ENCODE measurements at regions not wholly inside any gene's neighbourhood (a gene's known extent, or its start where the extent isn't known, plus 50 kb on each side); places are given as distances from the start of the nearest gene placed in this dataset.

- CTCF ChIA-PET, result no interaction called here
- TF ChIP-seq NFE2L1 (CRISPR knock-in tag; IDR thresholded peaks at IDR 0.05) (no peak), CTCF (IDR thresholded peaks at IDR 0.05) (no peak), AR (CRISPR knock-in tag; IDR thresholded peaks at IDR 0.05) (no peak), STAT6 (CRISPR knock-in tag; conservative IDR thresholded peaks at IDR 0.05; ENCODE audit: low read depth) (no peak), ATF2 (CRISPR knock-in tag; IDR thresholded peaks at IDR 0.05; ENCODE audit: borderline replicate concordance, low read depth) (no peak), NFYB (CRISPR knock-in tag; conservative IDR thresholded peaks at IDR 0.05; ENCODE audit: low read depth) (no peak), MXD4 (CRISPR knock-in tag; IDR thresholded peaks at IDR 0.05; ENCODE audit: borderline replicate concordance) (no peak), NR2C2 (CRISPR knock-in tag; IDR thresholded peaks at IDR 0.05) (no peak)
- H3K27me3 Mint-ChIP-seq (ENCODE audit: low read depth), result peaks cover 5% of the 10 kb centered on the region
- peaks cover 32% of the 10 kb centered on the region for H3K9me3 Mint-ChIP-seq
- no peaks in the 10 kb centered on the region; the same call in none of the 2 replicates for H3K36me3 Mint-ChIP-seq
- H3K4me3 Mint-ChIP-seq, result no peak overlapping the region
- POLR2A ChIA-PET, result no interaction called here
- peaks cover 29% of the 10 kb centered on the region for H3K4me1 Mint-ChIP-seq
- ATAC-seq, result no peak
- no peak for DNase-seq (ENCODE audit: low spot score)
- no peak overlapping the region for H3K27ac Mint-ChIP-seq
Observed at GRCh38 chr18:2027016-2027415, 544.3 kb downstream of the METTL4 start.

GRCh38 chr18:2027756-2028155 is 543.5 kb downstream of the METTL4 start:
- ChIA-PET CTCF (no interaction called here), POLR2A (no interaction called here)
- Mint-ChIP-seq H3K9me3 (peaks cover 33% of the 10 kb centered on the region), H3K4me1 (peaks cover 22% of the 10 kb centered on the region), H3K36me3 (no peaks in the 10 kb centered on the region; the same call in none of the 2 replicates), H3K27ac (no peak overlapping the region), H3K4me3 (no peak overlapping the region), H3K27me3 (ENCODE audit: low read depth) (peaks cover 5% of the 10 kb centered on the region)
- TF ChIP-seq MLX (CRISPR knock-in tag; IDR thresholded peaks at IDR 0.05) (no peak), ELF4 (CRISPR knock-in tag; IDR thresholded peaks at IDR 0.05; ENCODE audit: low read depth) (no peak), FOXK1 (CRISPR knock-in tag; IDR thresholded peaks at IDR 0.05) (no peak), ZNF532 (CRISPR knock-in tag; IDR thresholded peaks at IDR 0.05; ENCODE audit: borderline replicate concordance) (no peak)
- DNase-seq (ENCODE audit: low spot score), result no peak
- ATAC-seq, result no peak

Data from WTC11 (cell line).